Right atrium auricular region (tissue), 2 donors: ENCODE measurements at regions not wholly inside any gene's neighbourhood (a gene's known extent, or its start where the extent isn't known, plus 50 kb on each side); places are given as distances from the start of the nearest gene placed in this dataset.
"Not testable (repeated sequence)": the region's sequence is repeated elsewhere in the genome, so short reads cannot be mapped to it uniquely, and the experiment has no call there.

ENCODE experiments used
- DNase-seq: peaks from one replicate; pipeline ENCODE4 v3.0.0-alpha.2; 2019; ENCODE audit warnings: low spot score
- H3K27ac ChIP-seq, 2 donors: fragments of 200-600 bp; sonication (generic); 1 replicate in 1 of 2; 2 replicates in 1 of 2; pipeline ENCODE4 v1.5.1; 2016 to 2019
- H3K27me3 ChIP-seq, 2 donors: fragments of 200-600 bp; sonication (generic); one replicate each; pipeline versions ENCODE4 v1.5.1 to v1.6.0; 2017 to 2019
- H3K36me3 ChIP-seq: fragments of 200-600 bp; sonication (generic); one replicate; pipeline ENCODE4 v1.5.1; 2016
- H3K4me1 ChIP-seq, 2 donors: fragments of 200-600 bp; sonication (generic); one replicate each; pipeline versions ENCODE4 v1.5.1 to v1.6.0; 2017 to 2019
- H3K4me3 ChIP-seq, 2 donors: fragments of 200-600 bp; sonication (generic); 1 replicate in 1 of 2; 2 replicates in 1 of 2; pipeline ENCODE4 v1.5.1; 2017 to 2019; ENCODE audit warnings: mild to moderate bottlenecking in 1 of 2, moderate library complexity in 1 of 2
- H3K9me3 ChIP-seq, 2 donors: fragments of 200-600 bp; sonication (generic); one replicate each; pipeline ENCODE4 v1.5.1; 2019
- TF ChIP-seq, protein P1 (sequence below), 2 donors: fragments of 200-600 bp; sonication (generic); IDR thresholded peaks; one replicate each; pipeline ENCODE4 v1.5.1; 2019; ENCODE audit warnings: antibody characterized with exemption in 2 of 2

DNA sequence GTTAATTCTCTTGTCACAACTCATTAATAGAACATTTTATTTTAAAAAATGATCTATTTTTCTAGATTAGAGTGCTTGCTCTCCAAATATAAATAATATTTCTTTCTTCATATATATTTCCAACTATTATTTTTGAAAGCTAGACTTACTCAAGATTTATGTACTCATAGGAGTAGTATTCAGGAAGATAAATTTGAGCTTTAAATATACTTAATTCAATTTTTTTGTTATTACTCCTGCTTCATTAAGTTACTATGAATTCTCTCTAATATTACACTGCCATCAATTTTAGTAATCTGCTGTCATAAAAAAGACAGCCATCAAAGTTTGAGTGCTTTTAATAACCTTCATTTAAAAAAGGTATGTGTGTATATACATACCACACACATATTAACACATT is 161.9 kb upstream of the PCDH9 start:
- TF ChIP-seq, protein P1, sequence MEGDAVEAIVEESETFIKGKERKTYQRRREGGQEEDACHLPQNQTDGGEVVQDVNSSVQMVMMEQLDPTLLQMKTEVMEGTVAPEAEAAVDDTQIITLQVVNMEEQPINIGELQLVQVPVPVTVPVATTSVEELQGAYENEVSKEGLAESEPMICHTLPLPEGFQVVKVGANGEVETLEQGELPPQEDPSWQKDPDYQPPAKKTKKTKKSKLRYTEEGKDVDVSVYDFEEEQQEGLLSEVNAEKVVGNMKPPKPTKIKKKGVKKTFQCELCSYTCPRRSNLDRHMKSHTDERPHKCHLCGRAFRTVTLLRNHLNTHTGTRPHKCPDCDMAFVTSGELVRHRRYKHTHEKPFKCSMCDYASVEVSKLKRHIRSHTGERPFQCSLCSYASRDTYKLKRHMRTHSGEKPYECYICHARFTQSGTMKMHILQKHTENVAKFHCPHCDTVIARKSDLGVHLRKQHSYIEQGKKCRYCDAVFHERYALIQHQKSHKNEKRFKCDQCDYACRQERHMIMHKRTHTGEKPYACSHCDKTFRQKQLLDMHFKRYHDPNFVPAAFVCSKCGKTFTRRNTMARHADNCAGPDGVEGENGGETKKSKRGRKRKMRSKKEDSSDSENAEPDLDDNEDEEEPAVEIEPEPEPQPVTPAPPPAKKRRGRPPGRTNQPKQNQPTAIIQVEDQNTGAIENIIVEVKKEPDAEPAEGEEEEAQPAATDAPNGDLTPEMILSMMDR (IDR thresholded peaks at IDR 0.05) = no peak
- Histone ChIP-seq H3K4me3 (no peak overlapping the region), H3K27me3 (no peaks in the 10 kb centered on the region), H3K9me3 (no peaks in the 10 kb centered on the region), H3K4me1 (no peaks in the 10 kb centered on the region), H3K27ac (no peak overlapping the region), H3K36me3 (no peaks in the 10 kb centered on the region)
- no peak for DNase-seq

DNA sequence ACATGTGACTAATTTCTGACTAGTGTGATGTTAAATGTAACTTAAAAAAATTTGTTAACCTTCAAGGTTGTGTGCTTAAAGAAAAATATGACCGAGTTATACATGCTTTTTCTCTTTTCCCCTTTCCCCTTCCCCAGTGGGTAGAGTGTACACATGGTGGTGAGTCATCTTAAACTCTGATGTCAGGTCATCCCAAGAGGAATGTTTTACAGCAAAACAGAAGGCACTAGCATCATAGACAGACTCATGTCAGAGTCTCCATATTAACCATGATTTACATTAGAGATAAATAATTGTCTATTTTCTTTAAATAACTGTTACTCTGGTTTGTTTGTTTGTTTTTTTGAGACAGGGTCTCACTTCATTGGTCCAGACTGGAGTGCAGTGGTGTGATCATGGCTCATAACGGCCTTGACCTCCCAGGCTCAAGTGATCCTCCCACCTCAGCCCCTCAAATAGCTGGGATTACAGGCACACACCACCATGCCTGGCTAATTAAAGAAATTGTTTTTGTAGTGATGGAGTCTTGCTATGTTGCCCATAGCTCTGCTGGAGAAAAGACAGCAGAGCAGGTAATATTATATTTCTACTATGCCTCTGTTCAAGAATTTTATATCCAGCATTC is 160.4 kb upstream of the PCDH9 start:
- no peaks in the 10 kb centered on the region for H3K36me3 ChIP-seq
- H3K4me1 ChIP-seq = no peaks in the 10 kb centered on the region
- no peaks in the 10 kb centered on the region for H3K9me3 ChIP-seq
- no peaks in the 10 kb centered on the region for H3K27me3 ChIP-seq
- DNase-seq = no peak
- no peak overlapping the region for H3K27ac ChIP-seq
- TF ChIP-seq, protein P1 (IDR thresholded peaks at IDR 0.05) = no peak
- no peak overlapping the region for H3K4me3 ChIP-seq

DNA sequence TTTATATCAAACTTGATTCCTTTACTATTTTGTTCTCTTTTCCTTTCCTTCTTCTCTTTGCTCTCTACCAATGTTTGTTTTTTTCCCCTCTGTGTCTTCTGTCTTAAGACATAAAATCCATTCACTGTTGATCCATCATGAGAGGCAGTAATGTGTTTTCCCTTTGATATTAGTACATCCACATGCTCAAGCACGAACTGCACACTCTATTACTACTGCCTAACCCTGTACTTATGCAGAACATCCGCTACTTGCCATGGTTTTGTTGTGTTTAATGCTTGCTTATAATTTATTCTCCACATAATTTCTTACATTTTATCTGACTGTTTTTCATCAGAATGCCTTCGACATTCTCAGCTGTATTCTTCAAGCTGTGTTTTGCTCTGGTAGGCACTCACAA is 159.0 kb upstream of the PCDH9 start:
- Histone ChIP-seq H3K4me1 (no peaks in the 10 kb centered on the region), H3K4me3 (no peak overlapping the region), H3K36me3 (no peaks in the 10 kb centered on the region), H3K9me3 (no peaks in the 10 kb centered on the region), H3K27me3 (no peaks in the 10 kb centered on the region), H3K27ac (no peak overlapping the region)
- DNase-seq = no peak
- TF ChIP-seq, protein P1 (IDR thresholded peaks at IDR 0.05) = no peak

DNA sequence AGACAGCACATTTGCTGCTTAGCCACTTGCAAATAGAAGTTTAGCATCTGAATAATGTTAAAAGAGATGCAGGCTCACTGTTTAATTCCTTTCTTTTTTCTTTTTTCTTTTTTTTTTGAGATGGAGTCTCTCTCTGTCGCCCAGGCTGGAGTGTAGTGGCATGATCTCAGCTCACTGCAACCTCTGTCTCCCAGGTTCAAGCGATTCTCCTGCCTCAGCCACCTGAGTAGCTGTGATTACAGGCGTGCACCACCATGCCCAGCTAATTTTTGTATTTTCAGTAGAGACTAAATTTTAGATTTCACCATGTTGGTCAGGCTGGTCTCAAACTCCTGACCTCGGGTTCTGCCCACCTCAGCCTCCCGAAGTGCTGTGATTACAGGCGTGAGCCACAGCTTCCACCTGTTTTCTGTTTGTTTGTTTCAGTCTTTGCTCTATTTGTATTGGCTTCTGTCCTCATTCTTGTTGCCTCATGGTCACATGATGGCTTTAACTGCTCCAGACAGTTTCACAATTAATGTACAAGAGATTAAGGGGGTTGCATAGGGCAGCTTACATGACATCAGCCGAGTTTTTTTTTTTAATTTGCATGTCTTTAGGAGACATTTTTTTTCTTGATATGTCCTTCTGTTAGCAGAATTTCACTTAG is 153.1 kb upstream of the PCDH9 start:
- not testable (repeated sequence) for H3K4me1 ChIP-seq, H3K36me3 ChIP-seq, H3K9me3 ChIP-seq, H3K27me3 ChIP-seq, H3K27ac ChIP-seq, DNase-seq, H3K4me3 ChIP-seq

DNA sequence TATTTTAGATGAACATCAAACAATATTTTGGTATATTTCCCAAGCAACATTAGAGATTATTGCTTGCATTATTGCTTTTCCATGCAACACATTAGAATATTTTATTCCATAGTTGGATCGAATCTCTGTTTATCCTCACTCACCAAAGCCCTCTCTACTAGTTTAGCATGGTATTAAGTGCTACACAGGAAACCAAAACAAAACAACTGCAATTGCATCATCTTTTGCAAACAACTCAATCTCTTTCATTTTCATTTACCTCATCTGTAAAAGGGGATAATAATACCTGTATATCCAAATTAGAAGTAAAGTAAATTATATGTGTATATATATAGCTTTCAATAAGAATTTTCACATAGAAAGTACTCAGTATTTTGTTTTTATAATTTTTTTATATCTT is 147.8 kb upstream of the PCDH9 start:
- Histone ChIP-seq H3K9me3 (no peaks in the 10 kb centered on the region), H3K27ac (no peak overlapping the region), H3K4me3 (no peak overlapping the region), H3K4me1 (no peaks in the 10 kb centered on the region), H3K27me3 (no peaks in the 10 kb centered on the region), H3K36me3 (no peaks in the 10 kb centered on the region)
- no peak for DNase-seq
- TF ChIP-seq, protein P1 (IDR thresholded peaks at IDR 0.05) = no peak

DNA sequence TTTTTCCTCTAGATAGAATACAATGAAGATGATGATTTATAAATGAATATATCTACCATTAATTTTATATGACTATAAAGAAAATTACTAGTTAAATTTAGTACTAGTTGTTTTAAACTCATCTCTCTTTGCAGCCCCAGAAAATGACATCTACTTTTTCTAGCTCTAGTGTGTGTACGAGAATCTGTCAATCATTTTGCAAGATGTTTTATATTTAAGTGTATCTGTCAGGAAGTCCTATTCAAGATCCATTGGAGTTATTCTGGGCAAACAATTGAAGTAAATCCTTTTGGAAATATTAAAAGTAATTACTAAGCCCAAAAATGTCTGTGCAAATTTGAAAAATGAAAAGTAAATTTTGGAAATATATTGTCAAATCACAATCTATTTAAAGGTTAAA is 144.3 kb upstream of the PCDH9 start:
- no peak overlapping the region for H3K27ac ChIP-seq
- no peak for DNase-seq
- no peaks in the 10 kb centered on the region for H3K9me3 ChIP-seq
- no peaks in the 10 kb centered on the region for H3K4me1 ChIP-seq
- H3K4me3 ChIP-seq = no peak overlapping the region
- no peaks in the 10 kb centered on the region for H3K27me3 ChIP-seq
- no peaks in the 10 kb centered on the region for H3K36me3 ChIP-seq
- TF ChIP-seq, protein P1 (IDR thresholded peaks at IDR 0.05) = no peak
